ENCODE measurements at regions not wholly inside any gene's neighbourhood (a gene's known extent, or its start where the extent isn't known, plus 50 kb on each side); places are given as distances from the start of the nearest gene placed in this dataset.

GRCh38 chr15:83352119-83352518 lies 67.7 kb upstream of the BNC1 start:
- TF ChIP-seq CTCF (IDR thresholded peaks at IDR 0.05; ENCODE audit: insufficient read depth, low read length, poor library complexity, severe bottlenecking) (no peak), EZH2phosphoT487 (conservative IDR thresholded peaks at IDR 0.05; ENCODE audit: low read length) (no peak)
